ENCODE measurements at regions not wholly inside any gene's neighbourhood (a gene's known extent, or its start where the extent isn't known, plus 50 kb on each side); places are given as distances from the start of the nearest gene placed in this dataset.

DNA sequence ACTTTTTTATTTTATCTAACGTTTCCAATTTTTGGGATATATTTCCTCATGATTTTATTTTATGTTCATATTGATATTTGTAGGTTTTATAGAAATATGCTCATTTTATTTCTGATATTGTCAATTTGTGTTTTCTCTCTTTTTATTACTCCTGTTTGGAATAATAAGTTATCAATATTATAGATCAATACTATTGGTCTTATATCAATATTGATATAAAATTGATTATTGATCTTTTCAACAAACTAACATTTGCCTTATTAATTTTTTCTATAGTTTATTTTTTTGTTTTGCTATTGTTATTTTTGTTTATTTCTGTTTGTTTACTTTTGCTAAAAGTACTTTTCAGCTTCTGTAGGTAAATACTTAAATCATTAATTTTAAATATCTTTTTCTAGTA is 90.8 kb upstream of the CNTN6 start:
- TF ChIP-seq, protein P1, sequence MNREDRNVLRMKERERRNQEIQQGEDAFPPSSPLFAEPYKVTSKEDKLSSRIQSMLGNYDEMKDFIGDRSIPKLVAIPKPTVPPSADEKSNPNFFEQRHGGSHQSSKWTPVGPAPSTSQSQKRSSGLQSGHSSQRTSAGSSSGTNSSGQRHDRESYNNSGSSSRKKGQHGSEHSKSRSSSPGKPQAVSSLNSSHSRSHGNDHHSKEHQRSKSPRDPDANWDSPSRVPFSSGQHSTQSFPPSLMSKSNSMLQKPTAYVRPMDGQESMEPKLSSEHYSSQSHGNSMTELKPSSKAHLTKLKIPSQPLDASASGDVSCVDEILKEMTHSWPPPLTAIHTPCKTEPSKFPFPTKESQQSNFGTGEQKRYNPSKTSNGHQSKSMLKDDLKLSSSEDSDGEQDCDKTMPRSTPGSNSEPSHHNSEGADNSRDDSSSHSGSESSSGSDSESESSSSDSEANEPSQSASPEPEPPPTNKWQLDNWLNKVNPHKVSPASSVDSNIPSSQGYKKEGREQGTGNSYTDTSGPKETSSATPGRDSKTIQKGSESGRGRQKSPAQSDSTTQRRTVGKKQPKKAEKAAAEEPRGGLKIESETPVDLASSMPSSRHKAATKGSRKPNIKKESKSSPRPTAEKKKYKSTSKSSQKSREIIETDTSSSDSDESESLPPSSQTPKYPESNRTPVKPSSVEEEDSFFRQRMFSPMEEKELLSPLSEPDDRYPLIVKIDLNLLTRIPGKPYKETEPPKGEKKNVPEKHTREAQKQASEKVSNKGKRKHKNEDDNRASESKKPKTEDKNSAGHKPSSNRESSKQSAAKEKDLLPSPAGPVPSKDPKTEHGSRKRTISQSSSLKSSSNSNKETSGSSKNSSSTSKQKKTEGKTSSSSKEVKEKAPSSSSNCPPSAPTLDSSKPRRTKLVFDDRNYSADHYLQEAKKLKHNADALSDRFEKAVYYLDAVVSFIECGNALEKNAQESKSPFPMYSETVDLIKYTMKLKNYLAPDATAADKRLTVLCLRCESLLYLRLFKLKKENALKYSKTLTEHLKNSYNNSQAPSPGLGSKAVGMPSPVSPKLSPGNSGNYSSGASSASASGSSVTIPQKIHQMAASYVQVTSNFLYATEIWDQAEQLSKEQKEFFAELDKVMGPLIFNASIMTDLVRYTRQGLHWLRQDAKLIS (CRISPR knock-in tag; IDR thresholded peaks at IDR 0.05; ENCODE audit: borderline replicate concordance): no peak
- no peak for TF ChIP-seq IRF1 (CRISPR knock-in tag; IDR thresholded peaks at IDR 0.05)
- TF ChIP-seq CBFB (CRISPR knock-in tag; IDR thresholded peaks at IDR 0.05; ENCODE audit: low read depth): no peak
- no peak for TF ChIP-seq NR3C1 (CRISPR knock-in tag; conservative IDR thresholded peaks at IDR 0.05; ENCODE audit: low read depth)
- no peak for TF ChIP-seq CREB1 (CRISPR knock-in tag; IDR thresholded peaks at IDR 0.05)
- no peak for TF ChIP-seq ZNF121 (CRISPR knock-in tag; IDR thresholded peaks at IDR 0.05)
- no peak for TF ChIP-seq GABPB1 (CRISPR knock-in tag; IDR thresholded peaks at IDR 0.05)
- TF ChIP-seq CTCF (IDR thresholded peaks at IDR 0.05): no peak
- TF ChIP-seq ESRRA (CRISPR knock-in tag; IDR thresholded peaks at IDR 0.05; ENCODE audit: borderline replicate concordance): no peak
- no peak for TF ChIP-seq ATF2 (CRISPR knock-in tag; IDR thresholded peaks at IDR 0.05; ENCODE audit: borderline replicate concordance, low read depth)

Data from WTC11 (cell line).